ENCODE measurements at regions not wholly inside any gene's neighbourhood (a gene's known extent, or its start where the extent isn't known, plus 50 kb on each side); places are given as distances from the start of the nearest gene placed in this dataset.

- DNase-seq = no peak
Observed at GRCh38 chr15:46709460-46710083, 1007.7 kb upstream of the SEMA6D start.

DNA sequence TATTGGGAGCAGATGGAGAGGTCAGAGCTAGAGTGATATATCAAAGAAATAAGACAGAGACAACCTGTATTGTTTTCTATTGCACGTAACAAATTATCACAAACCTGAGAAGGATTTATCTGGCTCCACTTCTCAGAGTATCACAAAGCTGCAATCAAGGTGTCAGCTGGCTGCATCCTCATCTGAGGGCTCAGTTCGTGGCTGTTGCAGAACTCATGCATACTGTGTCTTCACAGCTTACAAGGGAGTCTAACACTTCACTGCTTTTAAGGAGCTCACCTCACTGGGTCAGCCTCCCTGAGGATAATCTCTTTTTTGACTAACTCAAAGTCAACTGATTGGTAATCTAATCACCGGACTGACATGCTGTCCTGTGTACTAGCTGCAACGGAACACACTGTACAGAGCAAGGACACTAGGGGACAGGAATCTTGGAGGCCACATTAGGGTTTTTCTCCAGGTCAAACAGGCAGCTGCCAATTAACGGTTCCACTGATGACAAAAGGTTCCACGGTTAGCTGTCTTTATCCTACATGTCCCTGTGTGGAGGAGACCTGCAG lies 1006.8 kb upstream of the SEMA6D start:
- no peak for DNase-seq

- no peak for DNase-seq
Observed at GRCh38 chr15:46713045-46713444, 1004.3 kb upstream of the SEMA6D start.

DNA sequence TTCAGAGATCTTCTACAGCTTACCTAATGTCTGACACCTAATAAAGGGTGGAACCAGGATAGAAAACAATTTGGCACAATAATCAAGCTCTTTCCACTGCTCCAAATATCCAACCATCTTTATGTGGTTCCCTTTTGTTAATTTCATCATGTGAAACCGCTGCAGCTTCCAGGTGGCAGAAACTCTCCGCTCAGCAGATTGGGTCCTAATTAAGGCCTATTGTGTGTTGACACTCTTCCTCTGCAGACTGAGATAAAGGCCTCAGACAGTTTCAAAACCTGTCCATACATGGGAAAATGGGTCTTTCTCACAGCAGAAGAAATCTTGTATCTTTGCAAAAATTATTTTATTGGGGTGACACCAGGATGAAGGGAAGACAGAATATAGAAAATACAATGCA lies 1002.4 kb upstream of the SEMA6D start:
- no peak for DNase-seq

DNA sequence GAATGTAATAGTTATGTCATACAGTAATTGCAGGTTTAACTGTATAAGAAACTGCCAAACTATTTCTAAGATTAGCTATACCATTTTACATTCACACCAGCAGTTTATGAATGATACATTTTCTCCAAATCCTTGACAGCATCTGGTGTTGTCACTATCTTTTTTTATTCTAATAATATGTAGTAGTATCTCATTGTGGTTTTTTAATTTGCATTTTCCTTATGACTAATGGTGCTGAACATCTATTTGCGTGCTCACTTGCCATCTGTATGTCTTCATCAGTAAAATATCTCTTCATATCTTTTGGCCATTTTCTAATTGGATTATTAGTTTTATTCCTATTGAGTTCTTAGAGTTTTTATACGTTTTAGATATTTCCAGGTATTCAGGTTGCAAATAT lies 994.0 kb upstream of the SEMA6D start:
- no peak for DNase-seq

DNA sequence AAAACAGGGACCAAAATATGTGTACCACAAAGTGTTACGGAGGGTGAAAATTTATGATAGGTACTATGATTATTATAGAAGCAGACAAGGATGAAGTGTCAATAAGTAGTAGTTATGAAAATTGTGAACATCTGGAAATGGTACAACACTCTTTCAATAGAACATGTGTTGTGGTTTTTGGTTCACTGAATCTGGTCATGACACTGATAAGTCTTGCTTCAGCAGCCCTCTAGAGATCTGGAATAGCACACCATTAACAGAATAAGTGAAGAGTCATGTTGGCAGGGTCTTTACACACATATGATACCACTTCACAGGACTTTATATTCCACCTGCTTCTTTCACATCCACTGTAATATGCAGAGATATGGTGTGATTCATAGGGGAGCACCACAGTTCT lies 985.2 kb upstream of the SEMA6D start:
- no peak for DNase-seq

GRCh38 chr15:46735115-46735514 lies 982.2 kb upstream of the SEMA6D start:
- no peak for DNase-seq

GRCh38 chr15:46751303-46751702 lies 966.0 kb upstream of the SEMA6D start:
- no peak for DNase-seq

DNA sequence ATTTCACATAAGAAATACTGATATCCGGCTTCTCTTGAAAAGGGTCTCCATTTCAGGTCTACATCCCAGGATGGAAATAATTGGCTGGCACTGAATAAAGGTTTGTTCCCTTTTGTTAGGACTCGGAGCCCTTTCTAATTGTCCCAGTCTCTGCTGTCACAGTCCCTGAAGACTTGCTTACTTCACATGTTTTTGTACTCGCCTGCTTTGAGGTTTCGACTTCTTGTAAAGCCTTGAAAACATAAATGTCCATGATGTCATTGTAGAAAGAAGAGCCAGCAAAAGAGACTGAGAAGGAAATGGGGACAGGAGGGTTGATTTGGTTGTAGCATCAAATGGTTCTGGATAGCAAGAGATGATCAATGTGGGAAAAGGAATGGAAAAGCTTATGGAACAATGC lies 963.4 kb upstream of the SEMA6D start:
- no peak for DNase-seq

GRCh38 chr15:46763091-46763490 lies 954.2 kb upstream of the SEMA6D start:
- no peak for DNase-seq

DNA sequence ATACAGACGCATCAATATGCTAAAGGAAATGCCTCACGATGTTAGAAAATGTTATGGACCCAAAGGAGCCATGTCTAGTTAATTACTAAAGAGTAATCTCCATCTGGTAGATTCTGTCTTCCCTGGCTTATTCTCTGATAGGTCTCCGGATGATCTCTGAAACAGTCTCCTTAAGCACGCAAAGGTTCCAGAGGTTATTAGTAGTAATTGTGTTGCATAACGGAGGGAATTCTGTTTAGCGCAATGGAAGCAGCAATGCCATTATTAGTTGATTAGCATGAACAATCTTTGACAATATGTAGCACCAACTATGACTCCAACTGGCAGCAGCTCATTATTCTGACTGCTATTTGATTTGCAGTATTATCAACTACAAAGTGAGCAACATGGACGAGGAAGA lies 952.5 kb upstream of the SEMA6D start:
- DNase-seq = no peak

GRCh38 chr15:46766021-46766420 lies 951.3 kb upstream of the SEMA6D start:
- DNase-seq = no peak

- no peak for DNase-seq
Observed at GRCh38 chr15:46768287-46768686, 949.0 kb upstream of the SEMA6D start.

DNA sequence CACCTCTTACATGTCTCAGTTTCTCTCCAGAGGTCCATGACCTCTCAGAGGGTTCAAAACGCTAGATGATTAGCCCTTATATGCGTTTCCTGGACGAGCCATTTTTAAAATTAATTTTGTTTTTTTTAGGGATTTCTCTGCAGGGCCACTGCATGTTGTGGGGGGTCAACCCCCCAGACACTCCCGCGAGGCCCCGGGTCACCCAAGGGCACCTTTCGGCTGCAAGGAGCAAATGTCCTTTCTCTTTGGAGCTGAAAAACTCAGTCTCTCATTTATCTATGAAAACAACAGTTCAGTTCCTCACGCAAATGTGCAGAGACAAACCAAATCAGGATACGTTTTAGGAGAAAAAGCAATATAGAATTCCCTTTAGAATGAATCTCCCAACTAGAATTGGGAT lies 944.3 kb upstream of the SEMA6D start:
- DNase-seq = no peak

GRCh38 chr15:46778876-46779275 lies 938.4 kb upstream of the SEMA6D start:
- no peak for DNase-seq

DNA sequence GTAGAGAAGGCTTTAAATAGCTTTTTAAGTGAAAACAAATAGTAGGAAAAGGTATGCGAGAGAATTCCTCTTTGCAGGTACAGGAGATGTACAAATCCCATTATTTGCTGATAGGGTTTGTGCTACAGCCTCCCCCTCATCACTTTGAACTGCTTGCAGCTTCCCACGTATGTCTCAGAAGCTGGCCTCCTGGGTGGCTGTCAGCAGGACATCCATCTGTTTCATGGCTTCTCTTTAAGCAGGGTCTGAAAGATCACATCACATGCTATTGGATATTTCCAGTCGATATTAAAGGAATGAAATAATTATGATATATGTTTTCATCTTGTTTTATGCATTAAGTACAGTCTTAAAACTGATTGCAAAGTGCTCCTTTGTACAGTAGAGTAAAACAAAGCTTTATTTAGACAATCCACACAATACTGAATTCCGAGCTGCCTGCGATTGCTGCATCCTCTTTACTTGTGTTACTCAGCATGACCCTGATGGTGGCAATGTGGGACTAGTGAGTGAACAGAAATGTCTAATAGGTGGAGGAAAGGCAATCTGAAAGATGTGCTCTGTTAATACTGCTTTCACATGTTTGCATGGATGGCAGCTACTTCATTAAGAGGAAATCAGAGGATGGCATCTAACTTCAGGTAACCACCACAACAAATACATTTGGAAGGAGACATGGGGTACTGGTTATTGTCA lies 930.6 kb upstream of the SEMA6D start:
- no peak for DNase-seq

- DNase-seq = no peak
Observed at GRCh38 chr15:46795685-46796084, 921.6 kb upstream of the SEMA6D start.

GRCh38 chr15:46808834-46809233 lies 908.5 kb upstream of the SEMA6D start:
- DNase-seq = no peak

GRCh38 chr15:46815240-46815639 lies 902.1 kb upstream of the SEMA6D start:
- DNase-seq = no peak

DNA sequence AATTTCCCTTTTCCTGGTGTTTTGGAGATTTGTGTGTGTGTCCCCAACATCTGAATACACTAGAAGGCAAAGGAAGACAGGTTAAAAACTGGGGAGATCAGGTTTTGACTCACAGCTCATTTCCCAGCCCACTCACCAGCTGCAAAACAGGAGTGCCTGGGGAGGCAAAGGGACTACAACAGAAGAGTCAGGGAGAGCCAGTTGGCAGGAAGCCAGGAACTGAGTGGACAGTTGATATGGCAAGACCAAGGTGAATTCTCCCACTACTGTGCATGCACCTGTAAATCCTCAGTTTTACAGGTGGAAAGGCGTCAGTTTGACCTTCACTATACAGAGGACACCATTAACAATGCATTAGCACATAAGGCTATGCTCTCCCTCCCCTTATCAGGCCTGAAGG lies 901.5 kb upstream of the SEMA6D start:
- DNase-seq = no peak

DNA sequence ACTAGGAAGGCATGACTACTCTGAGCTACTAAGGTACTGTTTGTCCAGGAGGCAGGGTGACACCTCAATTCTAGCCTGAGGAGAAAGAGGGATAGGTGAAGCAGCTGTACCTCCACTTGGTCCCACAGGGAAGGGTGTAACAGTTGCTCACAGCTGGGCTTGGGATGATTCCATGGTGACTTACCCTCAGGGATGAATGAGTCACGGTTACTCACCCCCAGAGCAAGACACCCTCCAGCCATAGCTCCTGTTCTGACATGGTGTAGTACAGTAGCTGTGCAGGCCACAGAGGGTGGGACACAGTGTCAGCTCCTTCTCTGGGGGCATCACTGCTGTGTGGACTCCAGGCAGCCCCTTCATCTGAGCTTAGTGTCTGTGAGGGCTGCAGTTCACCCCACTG lies 868.6 kb upstream of the SEMA6D start:
- no peak for DNase-seq

- no peak for DNase-seq
Observed at GRCh38 chr15:46853600-46853999, 863.7 kb upstream of the SEMA6D start.

- no peak for DNase-seq
Observed at GRCh38 chr15:46854564-46854963, 862.7 kb upstream of the SEMA6D start.

DNA sequence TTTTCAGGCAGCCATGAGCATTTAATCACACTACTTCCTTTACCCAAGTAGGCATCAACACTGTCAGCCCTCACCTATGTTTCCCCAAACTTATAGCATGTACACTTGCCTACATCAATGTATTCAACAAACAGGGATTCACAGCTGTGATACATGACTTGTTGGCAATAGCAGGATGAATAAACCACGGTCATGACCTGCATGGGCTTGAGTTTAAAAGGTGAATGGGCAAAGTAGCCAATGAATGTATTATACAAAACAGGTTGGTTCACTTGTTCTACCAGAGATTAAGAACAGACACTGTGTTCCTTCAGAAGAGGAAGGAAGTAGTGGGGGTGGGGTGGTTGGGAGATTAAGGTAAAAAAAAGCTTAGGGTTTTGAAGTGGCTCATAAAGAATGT lies 861.9 kb upstream of the SEMA6D start:
- DNase-seq = no peak

Measured in right lung (tissue), 2 donors.